ENCODE measurements at regions not wholly inside any gene's neighbourhood (a gene's known extent, or its start where the extent isn't known, plus 50 kb on each side); places are given as distances from the start of the nearest gene placed in this dataset.

- TF ChIP-seq RAD21 (conservative IDR thresholded peaks at IDR 0.05) = no peak
- TF ChIP-seq CTCF (IDR thresholded peaks at IDR 0.05; ENCODE audit: poor library complexity, severe bottlenecking) = no peak
- no peak for TF ChIP-seq TAF1 (IDR thresholded peaks at IDR 0.05; ENCODE audit: low read depth)
- no peak for TF ChIP-seq REST (IDR thresholded peaks at IDR 0.05; ENCODE audit: borderline replicate concordance)
- TF ChIP-seq POLR2AphosphoS5 (IDR thresholded peaks at IDR 0.05) = no peak
Observed at GRCh38 chr15:35721751-35722150, 175.8 kb upstream of the DPH6 start.

Data from neural cell (in vitro differentiated cells).